Panc1 (cell line): ENCODE measurements at regions not wholly inside any gene's neighbourhood (a gene's known extent, or its start where the extent isn't known, plus 50 kb on each side); places are given as distances from the start of the nearest gene placed in this dataset.

Experiments
- ATAC-seq: fragments of 200-7000 bp; cut with Tn5 transposase; 2 replicates; pipeline ENCODE4 v1.9.1; 2020; ENCODE audit warnings: mild to moderate bottlenecking, moderate library complexity
- BruUV-seq: library from RNA; stranded (reverse); fragments of 400-500 nt; replicated peaks from 2 replicates; lab custom pipeline; 2021; lab: Mats Ljungman, UMichigan
- CTCF ChIA-PET: fragments of 300-600 bp; sonication (Branson Sonifier 250); formaldehyde crosslinking; loops from one replicate; lab custom pipeline; 2022; ENCODE audit warnings: antibody characterized with exemption; lab: Charles Lee
- POLR2A ChIA-PET: fragments of 300-600 bp; sonication (Branson Sonifier 250); formaldehyde crosslinking; loops from one replicate; lab custom pipeline; 2022; ENCODE audit warnings: antibody characterized with exemption; lab: Charles Lee
- DNase-seq: peaks from one replicate; pipeline ENCODE4 v3.0.0-alpha.2; 2010; ENCODE audit warnings: low read depth, low spot score
- H3K27ac ChIP-seq: 2 replicates; pipeline ENCODE4 v1.5.1; 2011; ENCODE audit warnings: mild to moderate bottlenecking, low read length, inconsistent platforms
- H3K27me3 ChIP-seq: fragments of 200-500 bp; sonication (Bioruptor generic); 2 replicates; pipeline ENCODE4 v1.6.0; 2014; ENCODE audit warnings: low read length, inconsistent platforms; ENCODE audit not compliant: control insufficient read depth, insufficient read depth
- H3K36me3 ChIP-seq: fragments of 200-500 bp; sonication (Bioruptor generic); 2 replicates; pipeline ENCODE4 v1.5.1; 2014; ENCODE audit warnings: inconsistent platforms, mild to moderate bottlenecking, low read length, moderate library complexity; ENCODE audit not compliant: control insufficient read depth, insufficient read depth
- H3K4me1 ChIP-seq: 2 replicates; pipeline ENCODE4 v1.5.1; 2011; ENCODE audit warnings: inconsistent platforms, mild to moderate bottlenecking, low read length, moderate library complexity; ENCODE audit not compliant: control insufficient read depth, insufficient read depth
- H3K4me3 ChIP-seq, 2 experiments: 2 replicates each; pipeline ENCODE4 v1.5.1; 2011 to 2012; ENCODE audit warnings: low read depth in 2 of 2, low read length in 2 of 2, mild to moderate bottlenecking in 2 of 2, inconsistent platforms in 1 of 2, moderate library complexity in 1 of 2
- H3K9me3 ChIP-seq: fragments of 200-500 bp; sonication (Bioruptor generic); 2 replicates; pipeline ENCODE4 v1.5.1; 2014; ENCODE audit warnings: low read depth, mild to moderate bottlenecking, inconsistent platforms, low read length, moderate library complexity; ENCODE audit not compliant: control insufficient read depth, insufficient read depth
- CTCF ChIP-seq: fragments of 450-650 bp; IDR thresholded peaks from 2 replicates; pipeline ENCODE4 v1.5.1; 2017; ENCODE audit warnings: mild to moderate bottlenecking
- POLR2AphosphoS5 ChIP-seq: IDR thresholded peaks from 2 replicates; pipeline ENCODE4 v1.6.1; 2012; ENCODE audit warnings: mild to moderate bottlenecking, low read depth, low read length, moderate library complexity
- REST ChIP-seq, 2 experiments: IDR thresholded peaks; 2 replicates each; pipeline ENCODE4 v1.6.1; 2011 to 2012; ENCODE audit warnings: low read depth in 2 of 2, control low read depth in 1 of 2, low read length in 1 of 2, mild to moderate bottlenecking in 1 of 2, moderate library complexity in 1 of 2; ENCODE audit not compliant: insufficient read depth in 1 of 2
- SIN3A ChIP-seq: IDR thresholded peaks from 2 replicates; pipeline ENCODE4 v1.6.1; 2012; ENCODE audit warnings: low read depth, mild to moderate bottlenecking, low read length, moderate library complexity, borderline replicate concordance; ENCODE audit not compliant: insufficient read depth
- TCF7L2 ChIP-seq: IDR thresholded peaks from 2 replicates; pipeline ENCODE4 v1.6.1; 2011; ENCODE audit warnings: mild to moderate bottlenecking, low read depth, low read length, inconsistent platforms
- in situ Hi-C: cut with HindIII; loops from 2 replicates; pipeline ENCODE4 v1.10.0; 2016; ENCODE audit warnings: low sequenced_read_pairs, low pct_unique_long_range_greater_than_20kb
- intact Hi-C: fragments of 100-400 bp; cut with micrococcal nuclease; formaldehyde crosslinking; loops from one replicate; pipeline ENCODE4 v1.10.0; 2022; ENCODE audit not compliant: unreplicated experiment

GRCh38 chr17:77483128-77483598 is 342.4 kb downstream of the SEC14L1 start:
- in situ Hi-C loops = no loop called here
- Histone ChIP-seq H3K4me1 (peaks cover 18% of the 10 kb centered on the region), H3K9me3 (no peaks in the 10 kb centered on the region), H3K36me3 (peaks cover 7% of the 10 kb centered on the region; the same call in 1 of the 2 replicates), H3K4me3 (no peak overlapping the region), H3K27ac (no peak overlapping the region), H3K27me3 (no peaks in the 10 kb centered on the region)
- intact Hi-C loops = no loop called here
- CTCF ChIA-PET = no interaction called here
- TF ChIP-seq POLR2AphosphoS5 = no peak
- TF ChIP-seq SIN3A = no peak
- no peak for TF ChIP-seq TCF7L2
- TF ChIP-seq CTCF = no peak
- TF ChIP-seq REST (IDR thresholded peaks at IDR 0.05; ENCODE audit: insufficient read depth in 1 of 2, low read depth in 2 of 2, low read length in 1 of 2) = no peak
- ATAC-seq = no peak
- POLR2A ChIA-PET = no interaction called here
- no TSS peak for BruUV-seq
- DNase-seq = no peak

- DNase-seq = no peak
- H3K4me1 ChIP-seq = peaks cover 11% of the 10 kb centered on the region
- TF ChIP-seq REST (IDR thresholded peaks at IDR 0.05; ENCODE audit: insufficient read depth in 1 of 2, low read depth in 2 of 2, low read length in 1 of 2) (no peak), CTCF (no peak), POLR2AphosphoS5 (no peak), TCF7L2 (no peak), SIN3A (no peak)
- H3K27ac ChIP-seq = no peak overlapping the region
- H3K27me3 ChIP-seq = no peaks in the 10 kb centered on the region
- peaks cover 8% of the 10 kb centered on the region; the same call in 1 of the 2 replicates for H3K36me3 ChIP-seq
- no peak overlapping the region for H3K4me3 ChIP-seq
- in situ Hi-C loops = no loop called here
- no peaks in the 10 kb centered on the region for H3K9me3 ChIP-seq
- intact Hi-C loops = no loop called here
- ChIA-PET POLR2A (no interaction called here), CTCF (no interaction called here)
- no peak for ATAC-seq
- BruUV-seq = no TSS peak
Measured at GRCh38 chr17:77484111-77484510, 343.3 kb downstream of the SEC14L1 start.
